ENCODE measurements at regions not wholly inside any gene's neighbourhood (a gene's known extent, or its start where the extent isn't known, plus 50 kb on each side); places are given as distances from the start of the nearest gene placed in this dataset.

DNA sequence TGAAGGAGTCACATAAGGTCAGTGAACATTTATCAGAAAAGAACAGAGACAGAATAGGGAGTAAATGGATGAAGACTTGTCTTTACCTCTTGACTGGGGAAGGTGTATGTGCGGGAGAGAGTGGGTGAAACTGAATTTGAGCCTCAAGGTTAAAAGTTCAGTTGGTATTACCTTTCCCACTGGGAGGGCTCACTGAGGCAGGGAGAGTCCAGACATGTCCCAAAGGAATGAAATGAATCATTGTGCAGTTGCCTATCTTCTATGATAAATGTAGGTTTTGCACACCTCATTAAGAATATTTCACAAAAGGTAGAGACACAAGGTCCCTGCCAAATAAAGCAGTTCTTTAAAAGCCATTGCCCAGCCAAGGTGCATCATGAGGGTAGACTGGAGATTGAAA, 105.2 kb downstream of the KCNA5 start:
- TF ChIP-seq SRF (IDR thresholded peaks at IDR 0.05; ENCODE audit: low read depth in 2 of 2, low read length in 2 of 2): no peak
- TF ChIP-seq POLR2AphosphoS5 (IDR thresholded peaks at IDR 0.05; ENCODE audit: low read length): no peak
- TF ChIP-seq KDM1A (IDR thresholded peaks at IDR 0.05; ENCODE audit: borderline replicate concordance): no peak
- TF ChIP-seq, protein P1, sequence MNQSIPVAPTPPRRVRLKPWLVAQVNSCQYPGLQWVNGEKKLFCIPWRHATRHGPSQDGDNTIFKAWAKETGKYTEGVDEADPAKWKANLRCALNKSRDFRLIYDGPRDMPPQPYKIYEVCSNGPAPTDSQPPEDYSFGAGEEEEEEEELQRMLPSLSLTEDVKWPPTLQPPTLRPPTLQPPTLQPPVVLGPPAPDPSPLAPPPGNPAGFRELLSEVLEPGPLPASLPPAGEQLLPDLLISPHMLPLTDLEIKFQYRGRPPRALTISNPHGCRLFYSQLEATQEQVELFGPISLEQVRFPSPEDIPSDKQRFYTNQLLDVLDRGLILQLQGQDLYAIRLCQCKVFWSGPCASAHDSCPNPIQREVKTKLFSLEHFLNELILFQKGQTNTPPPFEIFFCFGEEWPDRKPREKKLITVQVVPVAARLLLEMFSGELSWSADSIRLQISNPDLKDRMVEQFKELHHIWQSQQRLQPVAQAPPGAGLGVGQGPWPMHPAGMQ (IDR thresholded peaks at IDR 0.05; ENCODE audit: borderline replicate concordance): no peak
- no peak for TF ChIP-seq RAD21 (IDR thresholded peaks at IDR 0.05; ENCODE audit: insufficient read depth, low read depth, low read length)
- TF ChIP-seq BCL3 (IDR thresholded peaks at IDR 0.05; ENCODE audit: borderline replicate concordance, insufficient read depth, low read depth, low read length, poor library complexity, severe bottlenecking): no peak
- TF ChIP-seq CTCF (IDR thresholded peaks at IDR 0.05 in 2 of 3, conservative IDR thresholded peaks at IDR 0.05 in 1 of 3; ENCODE audit: control insufficient read depth in 2 of 3, extremely low read depth in 1 of 3, insufficient read depth in 1 of 3, low read depth in 3 of 3, low read length in 3 of 3): no peak
- no peak for TF ChIP-seq POLR2A (IDR thresholded peaks at IDR 0.05; ENCODE audit: low read depth, low read length)
- no peak for TF ChIP-seq ESRRA (IDR thresholded peaks at IDR 0.05; ENCODE audit: low read length)
- no peak for TF ChIP-seq CUX1 (IDR thresholded peaks at IDR 0.05; ENCODE audit: insufficient replicate concordance, low read depth, low read length)
- no peak for TF ChIP-seq TARDBP (IDR thresholded peaks at IDR 0.05; ENCODE audit: borderline replicate concordance)
- TF ChIP-seq ZNF384 (IDR thresholded peaks at IDR 0.05; ENCODE audit: borderline replicate concordance, low read depth, low read length): no peak

Data from GM12878 (cell line).